GM23338 (cell line): ENCODE measurements at regions not wholly inside any gene's neighbourhood (a gene's known extent, or its start where the extent isn't known, plus 50 kb on each side); places are given as distances from the start of the nearest gene placed in this dataset.

Experiments used
- ATAC-seq: fragments of 200-7000 bp; cut with Tn5 transposase; 3 replicates; pipeline ENCODE4 v1.9.1; 2020
- DNase-seq: peaks from one replicate; pipeline ENCODE4 v3.0.0-alpha.2; 2015; ENCODE audit warnings: low spot score
- H2AFZ ChIP-seq: fragments of 200-600 bp; sonication (generic); 2 replicates; pipeline ENCODE4 v1.8.0; 2016; ENCODE audit warnings: antibody characterized with exemption, mild to moderate bottlenecking, moderate library complexity
- H3F3A ChIP-seq: fragments of 200-600 bp; sonication (generic); replicated peaks from 2 replicates; pipeline ENCODE4 v1.8.0; 2017; ENCODE audit warnings: antibody characterized with exemption, mixed run types, low read depth
- H3K27ac ChIP-seq: fragments of 200-600 bp; sonication (generic); 2 replicates; pipeline ENCODE4 v1.6.1; 2016; ENCODE audit warnings: low read depth
- H3K27me3 ChIP-seq: fragments of 200-600 bp; sonication (generic); 2 replicates; pipeline ENCODE4 v1.8.0; 2016; ENCODE audit warnings: mild to moderate bottlenecking, mixed run types, moderate library complexity; ENCODE audit not compliant: insufficient read depth
- H3K36me3 ChIP-seq: fragments of 200-600 bp; sonication (generic); 2 replicates; pipeline ENCODE4 v1.8.0; 2016; ENCODE audit warnings: mild to moderate bottlenecking; ENCODE audit not compliant: insufficient read depth
- H3K4me1 ChIP-seq: fragments of 200-600 bp; sonication (generic); 2 replicates; pipeline ENCODE4 v1.8.0; 2016; ENCODE audit warnings: mild to moderate bottlenecking, moderate library complexity; ENCODE audit not compliant: insufficient read depth
- H3K4me2 ChIP-seq: fragments of 200-600 bp; sonication (generic); 2 replicates; pipeline ENCODE4 v1.7.1; 2017; ENCODE audit warnings: mixed run types
- H3K4me3 ChIP-seq: fragments of 200-600 bp; sonication (generic); 2 replicates; pipeline ENCODE4 v1.6.1; 2016; ENCODE audit warnings: mixed run types
- H3K79me2 ChIP-seq: fragments of 200-600 bp; sonication (generic); replicated peaks from 2 replicates; pipeline ENCODE4 v1.8.0; 2017; ENCODE audit warnings: mild to moderate bottlenecking; ENCODE audit not compliant: insufficient read depth
- H3K9me2 ChIP-seq: fragments of 200-600 bp; sonication (generic); 2 replicates; pipeline ENCODE4 v1.8.0; 2017; ENCODE audit not compliant: insufficient read depth
- H4K20me1 ChIP-seq: fragments of 200-600 bp; sonication (generic); replicated peaks from 2 replicates; pipeline ENCODE4 v1.8.0; 2017; ENCODE audit warnings: mild to moderate bottlenecking; ENCODE audit not compliant: insufficient read depth
- H3K27ac Mint-ChIP-seq: 2 replicates; pipeline ENCODE4 v1.8.0; 2020; ENCODE audit warnings: inconsistent platforms, mild to moderate bottlenecking, moderate library complexity, mixed read lengths
- H3K27me3 Mint-ChIP-seq: 3 replicates; pipeline ENCODE4 v1.8.0; 2022; ENCODE audit warnings: low read depth, mild to moderate bottlenecking, moderate library complexity, mixed read lengths, inconsistent platforms; ENCODE audit not compliant: insufficient read depth, poor library complexity
- H3K36me3 Mint-ChIP-seq: 3 replicates; pipeline ENCODE4 v1.8.0; 2021; ENCODE audit warnings: low read depth, mild to moderate bottlenecking, inconsistent platforms, moderate library complexity, mixed read lengths
- H3K4me1 Mint-ChIP-seq: 3 replicates; pipeline ENCODE4 v1.8.0; 2020; ENCODE audit warnings: mild to moderate bottlenecking, inconsistent platforms, mixed read lengths
- H3K4me3 Mint-ChIP-seq: 3 replicates; pipeline ENCODE4 v1.8.0; 2021; ENCODE audit warnings: moderate library complexity, mild to moderate bottlenecking, inconsistent platforms, mixed read lengths
- H3K9me3 Mint-ChIP-seq: 3 replicates; pipeline ENCODE4 v1.8.0; 2020; ENCODE audit warnings: moderate library complexity, mild to moderate bottlenecking, inconsistent platforms, mixed read lengths
- CREB1 ChIP-seq: fragments of 250-450 bp; sonication (Bioruptor Pico); IDR thresholded peaks from 2 replicates; pipeline ENCODE4 v1.5.0; 2020; ENCODE audit warnings: low read depth, mild to moderate bottlenecking, moderate library complexity
- ETS1 ChIP-seq: IDR thresholded peaks from 2 replicates; pipeline ENCODE4 v1.6.1; 2016; ENCODE audit warnings: antibody characterized with exemption
- EZH2 ChIP-seq: fragments of 200-600 bp; sonication (generic); IDR thresholded peaks from one replicate; pipeline ENCODE4 v1.8.0; 2017; ENCODE audit warnings: antibody characterized with exemption, mild to moderate bottlenecking, low read depth; ENCODE audit not compliant: unreplicated experiment
- EZH2phosphoT487 ChIP-seq: fragments of 200-600 bp; sonication (generic); IDR thresholded peaks from one replicate; pipeline ENCODE4 v1.8.1; 2018; ENCODE audit warnings: antibody characterized with exemption; ENCODE audit not compliant: unreplicated experiment
- JUNB ChIP-seq: IDR thresholded peaks from one replicate; pipeline ENCODE4 v1.6.1; 2016; ENCODE audit warnings: antibody characterized with exemption; ENCODE audit not compliant: unreplicated experiment
- NANOG ChIP-seq: IDR thresholded peaks from 2 replicates; pipeline ENCODE4 v1.6.1; 2016; ENCODE audit warnings: antibody characterized with exemption, borderline replicate concordance
- POLR2AphosphoS5 ChIP-seq: IDR thresholded peaks from 2 replicates; pipeline ENCODE4 v1.6.1; 2016; ENCODE audit warnings: antibody characterized with exemption, low read depth
- REST ChIP-seq: IDR thresholded peaks from one replicate; pipeline ENCODE4 v1.6.1; 2018; ENCODE audit warnings: antibody characterized with exemption; ENCODE audit not compliant: unreplicated experiment
- STAT1 ChIP-seq: IDR thresholded peaks from one replicate; pipeline ENCODE4 v1.6.1; 2016; ENCODE audit warnings: antibody characterized with exemption; ENCODE audit not compliant: unreplicated experiment
- ZNF114 ChIP-seq: fragments of 250-450 bp; sonication (Bioruptor Pico); IDR thresholded peaks from 2 replicates; pipeline ENCODE4 v1.5.0; 2020; ENCODE audit warnings: mild to moderate bottlenecking, moderate library complexity
- ZNF331 ChIP-seq: fragments of 250-450 bp; sonication (Bioruptor Pico); IDR thresholded peaks from 2 replicates; pipeline ENCODE4 v1.5.0; 2020; ENCODE audit warnings: low read depth, mild to moderate bottlenecking, moderate library complexity
- ZNF462 ChIP-seq: fragments of 250-450 bp; sonication (Bioruptor Pico); IDR thresholded peaks from 2 replicates; pipeline ENCODE4 v1.5.0; 2020; ENCODE audit warnings: mild to moderate bottlenecking, moderate library complexity

GRCh38 chr6:166739976-166740318, 112.9 kb upstream of the RPS6KA2 start:
- no peak overlapping the region for H2AFZ ChIP-seq
- H3K4me3 Mint-ChIP-seq, result no peak overlapping the region
- H3K4me1 ChIP-seq, result peaks cover 13% of the 10 kb centered on the region; the same call in 1 of the 2 replicates
- ATAC-seq, result no peak
- no peaks in the 10 kb centered on the region for H3K36me3 ChIP-seq
- no peak for TF ChIP-seq ZNF331 (CRISPR knock-in tag)
- no peak for TF ChIP-seq ZNF462 (CRISPR knock-in tag)
- no peak for TF ChIP-seq EZH2phosphoT487
- no peak for TF ChIP-seq ZNF114 (CRISPR knock-in tag)
- no peak for TF ChIP-seq CREB1
- TF ChIP-seq EZH2, result no peak
- TF ChIP-seq ETS1, result no peak
- TF ChIP-seq REST, result no peak
- TF ChIP-seq POLR2AphosphoS5, result no peak
- no peak for TF ChIP-seq JUNB
- TF ChIP-seq NANOG, result no peak
- TF ChIP-seq STAT1, result no peak
- H3K36me3 Mint-ChIP-seq, result peaks cover 4% of the 10 kb centered on the region; the same call in 2 of the 3 replicates
- peaks cover 15% of the 10 kb centered on the region for H3K4me1 Mint-ChIP-seq
- H3K9me3 Mint-ChIP-seq, result peaks cover 1% of the 10 kb centered on the region; the same call in 1 of the 3 replicates
- no peaks in the 10 kb centered on the region for H3K9me2 ChIP-seq
- H3K27me3 Mint-ChIP-seq, result peaks cover 8% of the 10 kb centered on the region
- no peak for DNase-seq
- no peaks in the 10 kb centered on the region for H3K27me3 ChIP-seq
- no peak overlapping the region for H3K4me3 ChIP-seq
- no peaks in the 10 kb centered on the region for H3K79me2 ChIP-seq
- no peaks in the 10 kb centered on the region for H4K20me1 ChIP-seq
- no peak overlapping the region for H3K4me2 ChIP-seq
- no peaks in the 10 kb centered on the region for H3F3A ChIP-seq
- no peak overlapping the region for H3K27ac ChIP-seq
- H3K27ac Mint-ChIP-seq, result no peak overlapping the region
